ENCODE measurements at regions not wholly inside any gene's neighbourhood (a gene's known extent, or its start where the extent isn't known, plus 50 kb on each side); places are given as distances from the start of the nearest gene placed in this dataset.

DNA sequence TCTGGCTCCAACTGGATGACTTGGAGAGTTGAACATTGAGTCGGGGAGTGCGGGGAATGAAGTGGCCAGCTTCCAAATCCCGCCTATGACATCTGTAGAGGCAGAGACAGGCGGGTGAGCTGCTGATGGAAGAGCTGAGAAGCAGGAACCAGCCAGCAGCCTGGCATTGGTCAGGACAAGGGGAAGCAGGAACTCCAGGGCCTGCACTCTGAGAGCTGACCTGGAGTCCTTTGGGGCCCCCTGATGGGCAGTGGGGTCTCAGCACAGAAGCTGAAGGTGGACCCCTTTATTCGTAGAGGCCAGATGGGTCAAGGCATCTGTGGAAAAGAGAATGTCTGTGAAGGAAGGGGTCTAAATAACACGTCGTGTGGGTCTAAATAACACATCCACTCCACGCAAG, 57.0 kb downstream of the SEC61G start:
- DNase-seq, result no peak

DNA sequence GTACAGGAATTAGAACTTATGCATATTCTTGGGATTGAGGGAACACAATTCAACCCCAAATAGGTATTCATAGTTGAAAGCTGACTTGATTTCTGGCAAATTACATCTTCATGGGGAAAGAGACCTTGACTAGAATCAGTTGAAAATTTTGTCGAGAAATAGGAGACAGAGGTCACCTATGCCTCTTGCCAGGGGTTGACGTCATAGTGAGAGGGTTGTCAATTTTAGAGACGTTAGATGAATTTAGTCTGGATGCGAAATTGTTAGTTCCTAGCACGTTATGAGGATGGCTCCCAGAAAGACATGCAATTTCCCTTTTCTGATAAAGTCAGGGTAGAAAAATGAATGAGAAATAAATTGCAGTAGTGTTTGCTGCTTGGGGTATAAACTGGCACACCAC, 59.3 kb downstream of the SEC61G start:
- DNase-seq, result no peak

DNA sequence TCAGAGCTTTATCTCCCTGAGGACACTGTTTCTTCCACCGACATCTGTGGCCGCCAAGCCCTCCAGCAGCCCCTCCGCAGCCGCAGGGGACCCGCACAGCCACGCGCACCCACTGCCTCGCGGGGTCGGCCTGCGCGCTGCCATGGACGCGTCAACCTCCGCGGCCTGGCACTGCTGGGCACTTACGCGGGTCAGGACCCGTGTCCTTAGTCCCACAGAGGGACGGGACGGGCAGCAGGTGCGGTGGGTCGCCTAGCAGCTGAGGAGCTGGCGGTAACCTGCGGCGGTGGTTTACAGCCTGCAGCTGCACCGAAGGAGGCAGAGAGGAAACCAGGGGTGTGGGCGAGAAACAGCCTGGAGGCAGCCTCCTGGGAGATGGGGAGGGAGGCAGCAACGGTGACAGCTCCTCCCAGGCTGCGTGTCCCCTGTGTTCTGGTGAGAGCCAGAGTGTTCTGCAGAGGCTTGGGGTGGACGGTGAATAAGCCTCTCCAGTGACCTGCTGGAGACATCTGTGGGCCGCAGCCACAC, 61.3 kb downstream of the SEC61G start:
- DNase-seq, result no peak

DNA sequence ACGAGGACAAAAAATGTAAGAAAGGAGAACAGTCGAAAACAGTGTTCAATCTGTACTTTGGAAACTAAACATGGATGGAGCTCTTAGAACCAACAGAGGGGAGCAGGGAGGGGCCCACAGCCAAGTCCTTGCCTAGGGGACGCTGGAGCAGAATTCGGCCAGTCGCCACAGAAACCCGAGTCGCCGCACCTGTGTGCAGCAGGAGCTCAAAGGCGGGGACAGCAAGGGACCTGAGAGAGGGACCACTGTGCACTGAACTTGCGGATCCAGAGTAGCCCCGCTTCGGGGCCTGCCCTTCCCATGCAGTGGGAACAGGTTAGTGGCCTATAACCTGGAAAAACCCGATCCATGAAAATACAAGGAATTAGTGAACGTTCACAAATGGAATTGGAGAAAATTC, 68.1 kb downstream of the SEC61G start:
- no peak for DNase-seq

DNA sequence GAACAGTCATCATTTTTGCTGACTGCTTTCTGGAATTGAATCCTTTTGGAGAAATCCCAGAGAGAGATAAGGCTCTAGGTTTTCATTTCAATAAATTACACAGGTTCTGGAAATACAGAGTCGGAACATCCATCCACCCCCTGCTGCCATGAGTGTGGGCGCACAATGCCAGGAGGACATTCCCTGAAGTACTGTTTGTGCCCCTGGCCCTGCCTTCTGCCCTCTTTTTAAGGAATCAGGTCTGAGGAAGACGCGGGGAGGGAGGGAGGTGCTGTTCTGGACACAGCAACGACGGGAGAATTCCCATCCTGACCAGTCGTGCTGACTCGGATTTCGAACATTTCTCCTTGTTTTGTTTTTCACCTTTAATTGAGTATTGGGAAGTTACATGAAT, 69.0 kb downstream of the SEC61G start:
- DNase-seq, result no peak

DNA sequence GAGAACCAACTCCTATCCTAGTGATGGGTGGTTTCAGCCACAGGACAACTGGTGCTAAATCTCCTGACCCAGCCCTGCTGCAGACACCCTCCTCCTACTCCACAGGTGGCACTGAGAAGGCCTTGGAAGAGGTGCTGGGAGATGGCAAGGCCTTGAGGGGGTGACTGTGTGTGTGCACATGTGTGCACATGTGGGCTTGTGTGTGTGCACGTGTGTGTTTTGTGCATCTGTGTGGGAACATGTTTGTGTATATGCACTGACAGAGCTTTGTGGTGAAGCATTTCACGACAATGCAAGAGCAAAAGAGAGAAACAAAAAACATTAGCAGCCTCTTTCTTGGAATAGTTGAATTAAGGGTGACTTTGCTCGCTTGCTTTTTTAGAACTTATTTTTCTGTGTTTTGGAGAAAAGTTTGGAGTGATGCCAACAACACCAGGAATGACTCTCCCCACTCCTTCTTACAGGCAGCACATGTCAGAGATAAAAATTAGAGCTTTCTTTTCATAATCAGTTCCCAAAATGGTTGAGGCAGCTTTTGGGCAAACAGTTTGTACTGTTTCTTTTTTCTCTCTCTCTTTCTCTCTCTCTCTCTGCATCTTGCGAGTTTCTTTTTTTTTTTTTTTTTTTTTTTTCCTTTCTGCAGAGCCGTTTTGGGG, 69.5 kb downstream of the SEC61G start:
- DNase-seq, result no peak

DNA sequence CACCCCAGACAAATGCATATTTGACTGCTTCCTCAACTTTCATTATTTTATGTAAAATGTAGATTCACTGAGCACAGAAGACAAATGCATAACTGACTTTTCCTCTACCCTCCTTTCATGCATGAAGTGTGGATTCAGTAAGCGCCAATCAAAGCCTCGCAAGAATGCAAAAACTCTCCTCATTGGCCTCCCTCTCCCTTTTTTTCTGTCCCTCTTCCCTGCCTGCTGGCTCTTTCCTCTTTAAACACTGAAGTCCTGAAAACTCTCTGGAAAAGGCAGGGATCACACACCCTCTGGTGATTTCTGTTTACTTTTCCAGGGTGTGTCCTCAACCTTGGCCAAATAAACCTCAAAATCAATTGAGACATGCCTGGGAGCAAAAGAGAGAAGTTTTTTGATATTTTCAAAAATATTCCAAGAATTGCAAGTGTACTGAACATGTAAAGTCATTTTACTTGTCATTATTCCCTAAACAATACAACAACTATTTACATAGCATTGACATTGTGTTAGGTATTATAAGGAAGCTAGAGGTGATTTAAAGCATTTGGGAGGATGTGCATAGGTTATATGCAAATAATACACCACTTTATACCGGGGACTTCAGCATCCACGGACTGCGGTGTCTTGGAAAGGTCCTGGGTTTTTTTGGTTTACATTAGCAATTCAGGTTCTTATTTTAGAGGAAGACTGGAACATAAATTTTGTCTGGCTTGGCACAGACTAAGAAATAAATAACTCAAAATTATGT, 71.4 kb downstream of the SEC61G start:
- no peak for DNase-seq

DNA sequence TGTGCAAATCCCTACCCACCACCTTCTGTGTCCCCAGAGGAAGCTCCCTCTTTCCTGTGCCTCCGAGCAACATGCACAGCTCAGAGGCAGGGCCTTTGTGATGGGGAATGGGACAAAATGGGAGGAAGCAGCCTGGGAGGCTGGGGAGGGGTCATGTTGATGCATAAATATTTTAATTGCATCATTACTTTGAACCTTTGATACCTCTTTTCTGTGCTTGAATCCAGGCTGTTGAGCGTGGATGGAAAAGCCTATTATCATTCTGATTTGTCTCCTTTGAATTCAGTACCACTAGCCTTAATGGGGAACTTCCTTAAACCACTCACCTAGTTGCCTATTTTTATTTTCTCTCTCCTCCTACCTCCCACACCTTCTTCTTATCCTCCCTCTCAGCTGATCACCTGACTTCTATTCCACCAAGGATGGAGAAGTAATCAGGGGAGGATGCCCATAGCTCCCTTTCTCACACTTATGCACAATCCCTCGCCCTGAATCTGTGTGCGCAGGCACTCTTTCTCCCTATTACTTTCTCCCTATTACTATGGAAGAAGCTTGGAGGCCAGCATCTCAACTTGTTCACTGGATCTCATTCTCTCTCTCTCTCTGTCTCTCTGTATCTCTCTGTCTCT, 78.5 kb downstream of the SEC61G start:
- no peak for DNase-seq

DNA sequence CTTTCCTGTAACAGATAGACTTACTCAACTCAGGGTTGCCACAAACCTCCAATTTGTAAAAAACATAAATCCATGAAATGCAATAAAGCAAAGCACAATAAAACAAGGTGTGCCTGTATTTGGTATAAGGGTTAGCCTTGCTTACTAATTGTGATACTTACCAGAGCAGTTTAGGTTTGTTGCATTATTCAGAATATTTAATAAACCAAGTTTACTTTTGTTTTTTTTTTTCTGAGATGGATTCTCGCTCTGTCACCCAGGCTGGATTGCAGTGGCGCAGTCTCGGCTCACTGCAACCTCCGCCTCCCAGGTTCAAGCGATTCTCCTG, 79.6 kb downstream of the SEC61G start:
- no peak for DNase-seq

DNA sequence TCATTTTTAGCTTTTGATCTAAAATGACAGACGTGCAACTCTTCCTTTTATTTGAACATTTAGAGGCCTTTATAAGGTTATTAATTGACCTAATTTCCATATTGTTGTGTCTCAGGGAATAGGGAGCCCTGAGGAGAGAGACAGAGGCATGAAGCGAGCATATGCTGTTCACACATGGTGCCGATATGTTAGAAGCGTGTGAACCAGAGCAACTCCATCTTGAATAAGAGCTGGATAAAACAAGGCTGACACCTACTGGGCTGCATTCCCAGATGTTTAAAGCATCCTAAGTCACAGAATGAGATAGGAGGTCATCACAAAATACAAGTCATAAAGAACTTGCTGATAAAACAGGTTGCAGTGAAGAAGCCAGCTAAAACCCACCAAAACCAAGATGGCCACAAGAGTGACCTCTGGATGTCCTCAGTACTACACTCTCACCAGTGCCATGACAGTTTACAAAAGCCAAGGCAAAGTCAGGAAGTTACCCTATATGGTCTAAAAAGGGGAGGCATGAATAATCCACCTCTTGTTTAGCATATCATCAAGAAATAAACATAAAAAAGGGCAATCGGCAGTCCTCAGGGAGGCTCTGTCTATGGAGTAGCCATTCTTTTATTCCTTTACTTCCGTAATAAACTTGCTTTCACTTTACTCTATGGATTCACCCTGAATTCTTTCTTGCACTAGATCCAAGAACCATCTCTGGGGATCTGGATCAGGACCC, 80.1 kb downstream of the SEC61G start:
- no peak for DNase-seq

DNA sequence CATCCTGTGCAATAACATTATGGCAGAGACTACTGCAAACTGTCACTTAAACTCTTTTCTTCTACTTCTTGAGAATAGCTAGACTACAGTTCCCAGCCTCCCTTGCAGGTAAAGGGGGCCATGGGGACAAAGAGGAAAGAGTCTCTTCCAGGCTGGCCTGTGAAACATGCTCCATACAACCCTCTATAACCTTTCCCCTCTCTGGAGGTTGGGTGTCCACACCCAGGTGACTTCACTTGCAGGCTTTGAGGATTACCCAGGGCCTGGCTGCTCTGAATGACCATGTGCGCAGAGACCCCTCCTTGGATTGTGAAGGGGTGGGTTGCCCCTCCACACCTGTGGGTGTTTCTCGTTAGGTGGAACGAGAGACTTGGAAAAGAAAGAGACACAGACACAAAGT, 84.1 kb downstream of the SEC61G start:
- DNase-seq, result no peak

DNA sequence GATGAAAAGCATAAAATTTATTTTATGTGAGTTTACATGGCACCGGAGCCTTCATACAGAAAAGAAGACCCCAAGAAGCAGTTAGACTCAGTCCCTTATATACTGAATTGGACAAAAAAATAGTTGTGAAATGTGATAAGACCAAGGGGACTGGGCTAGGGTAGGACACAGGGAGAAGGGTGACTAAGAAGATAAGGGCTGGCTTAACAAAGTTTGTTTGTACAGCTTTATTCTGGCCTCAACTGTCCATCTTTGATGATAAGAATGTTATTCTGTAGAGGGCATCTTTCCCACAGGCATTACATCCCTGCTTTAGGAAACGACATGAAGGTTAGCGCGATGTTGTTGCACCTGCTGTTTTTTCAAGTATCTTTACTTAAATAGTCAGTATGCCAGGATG, 86.5 kb downstream of the SEC61G start:
- no peak for DNase-seq

DNA sequence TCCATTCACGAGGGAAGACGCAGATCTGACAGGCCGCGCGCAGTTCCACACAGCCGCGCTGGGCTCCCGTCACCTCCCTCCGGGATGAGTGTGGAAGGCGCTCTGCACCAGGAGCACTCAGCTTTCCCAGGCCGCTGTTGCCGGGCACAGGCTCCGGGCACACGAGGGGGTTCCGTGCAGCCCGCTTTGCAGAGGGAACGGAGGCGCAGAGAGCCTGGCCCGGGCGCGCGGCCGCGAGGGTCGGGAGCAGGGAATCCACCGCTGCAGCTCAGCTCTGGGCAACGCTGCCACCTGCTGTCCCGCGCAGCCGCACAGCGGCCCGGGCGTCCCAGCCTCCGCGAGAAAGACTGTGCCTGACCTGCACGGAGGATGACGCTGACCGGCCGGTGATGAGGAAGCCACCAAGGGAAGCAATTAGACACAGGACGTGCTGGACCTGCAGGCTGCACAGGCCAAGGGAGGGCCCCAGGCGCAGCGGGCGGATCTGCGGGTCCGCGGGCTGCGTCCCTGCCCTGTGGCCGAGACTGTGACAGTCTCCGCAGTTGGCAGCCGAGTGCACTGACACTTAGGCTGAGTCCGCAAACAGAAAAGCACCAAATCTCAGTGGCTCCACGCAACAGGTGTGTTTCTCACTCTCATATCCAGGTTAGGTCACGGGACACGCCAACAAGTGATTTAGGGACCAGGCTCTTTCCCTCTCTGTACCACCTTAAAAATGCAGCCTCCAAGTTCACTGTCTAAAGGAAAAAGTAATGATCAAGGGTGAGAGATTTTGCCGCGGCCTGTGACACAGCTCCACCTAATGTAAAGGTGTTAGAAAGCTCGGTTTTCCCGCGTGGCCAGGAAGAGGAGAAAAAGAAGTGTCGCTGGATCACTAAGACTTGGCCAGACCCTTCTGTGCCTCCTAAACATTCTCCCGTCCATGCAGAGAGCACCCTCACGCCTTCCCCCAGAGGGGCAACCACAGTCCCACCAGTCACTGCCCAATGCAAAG, 94.5 kb downstream of the SEC61G start:
- DNase-seq, result peak; percentile 0

DNA sequence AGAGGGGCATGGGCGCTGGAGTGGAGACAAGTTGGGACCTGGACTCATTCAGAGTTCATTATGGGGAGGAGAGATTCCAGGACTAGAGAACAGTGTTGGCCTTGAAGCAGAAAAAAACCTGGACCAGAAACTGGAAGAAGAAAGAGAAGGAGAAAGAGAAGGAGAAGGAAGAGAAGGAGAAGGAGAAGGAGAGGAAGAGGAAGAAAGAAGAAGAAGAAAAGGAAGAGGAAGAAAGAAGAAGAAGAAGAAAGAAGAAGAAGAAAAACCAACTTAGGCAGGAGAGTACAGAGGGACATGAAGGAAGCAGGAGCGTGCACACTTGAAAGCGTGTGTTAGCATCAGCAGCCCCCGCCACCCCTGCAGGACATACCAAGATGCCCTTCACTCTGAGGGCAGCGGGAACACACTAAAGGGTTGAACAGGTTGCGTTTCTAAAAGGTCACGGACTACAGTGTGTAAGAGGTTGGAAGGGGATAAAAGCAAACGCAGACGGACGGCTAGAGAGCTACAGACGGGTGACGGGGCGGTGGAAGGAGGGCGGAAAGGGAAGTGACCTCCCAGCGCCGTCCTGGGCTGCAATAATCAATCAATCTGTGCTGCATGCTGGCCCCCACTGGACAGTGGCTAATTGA, 95.3 kb downstream of the SEC61G start:
- no peak for DNase-seq

DNA sequence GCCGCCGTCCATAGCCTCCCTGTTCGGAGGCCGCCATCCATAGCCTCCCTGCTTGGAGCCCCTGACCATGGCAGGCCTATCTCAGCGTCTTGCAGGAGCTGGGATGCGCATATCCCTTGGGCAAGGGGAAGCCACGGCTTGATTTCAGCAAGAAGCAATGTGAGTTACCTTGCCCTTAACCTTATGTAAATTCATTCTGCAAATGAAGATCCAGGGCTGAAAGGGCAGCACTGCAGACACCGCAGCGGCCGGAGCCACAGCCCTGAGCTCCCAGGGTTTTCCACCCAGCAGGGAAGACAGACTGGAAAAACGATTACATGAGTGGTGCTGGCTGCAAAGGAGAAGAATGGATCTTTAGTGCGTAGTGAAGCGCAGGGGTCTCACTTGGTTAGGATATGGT, 95.8 kb downstream of the SEC61G start:
- no peak for DNase-seq

DNA sequence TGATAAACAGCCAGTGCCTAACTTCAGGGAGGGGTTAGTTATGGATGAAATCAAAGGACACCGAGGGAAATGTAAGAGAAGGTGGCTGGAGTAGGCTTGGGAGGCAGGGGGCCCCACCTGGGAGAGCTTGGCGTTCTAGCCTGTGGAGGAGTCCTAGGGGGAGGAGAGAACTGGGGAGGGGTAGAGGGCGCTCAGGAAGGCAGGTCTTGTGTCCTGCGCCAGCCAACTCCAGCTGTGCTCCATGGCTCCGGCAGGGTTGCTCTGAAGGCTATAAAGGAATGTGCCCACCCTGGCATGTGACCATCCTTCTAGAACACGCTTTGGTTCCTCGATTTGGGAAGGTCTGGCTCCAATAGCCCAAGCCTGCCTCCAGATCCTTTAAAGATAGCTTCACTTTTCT, 96.3 kb downstream of the SEC61G start:
- no peak for DNase-seq

DNA sequence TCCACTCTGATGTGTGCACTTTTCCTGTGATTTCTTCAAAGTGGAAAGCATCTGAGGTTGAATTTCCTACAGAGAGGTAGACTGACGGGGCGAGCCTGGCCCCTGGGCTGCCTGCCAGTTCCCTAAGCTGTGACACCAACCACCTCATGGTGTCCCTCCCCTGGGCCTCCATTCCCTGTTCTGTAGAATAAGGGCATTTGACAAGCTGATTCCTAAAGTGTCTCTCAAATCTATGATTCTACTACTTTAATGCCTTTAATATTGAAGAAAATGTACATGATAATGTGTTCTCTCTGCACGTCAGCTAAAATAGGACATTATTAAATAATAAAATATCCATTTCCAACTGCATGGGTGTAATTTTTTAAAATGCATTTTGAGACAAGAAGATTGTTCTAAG, 105.1 kb downstream of the SEC61G start:
- no peak for DNase-seq

DNA sequence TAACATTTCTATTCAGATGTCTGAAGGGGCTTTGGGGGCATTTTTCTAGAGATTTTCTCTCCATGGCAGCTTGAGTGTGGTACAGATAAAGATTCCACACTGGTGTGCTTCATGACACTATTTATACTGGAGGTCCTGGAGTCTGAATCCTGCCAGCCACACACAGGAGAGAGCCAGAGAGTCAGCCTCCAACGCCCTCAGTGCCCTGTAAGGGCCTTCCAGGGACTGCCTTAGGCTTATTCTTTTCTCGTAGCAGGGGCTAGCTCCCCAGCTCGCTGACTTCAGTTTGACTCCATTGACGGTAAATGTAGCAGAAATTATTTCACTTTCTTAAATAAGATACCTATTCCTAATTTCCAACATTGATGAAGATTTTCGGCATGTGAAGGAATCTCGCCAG, 100.9 kb downstream of the VSTM2A start:
- DNase-seq, result no peak

DNA sequence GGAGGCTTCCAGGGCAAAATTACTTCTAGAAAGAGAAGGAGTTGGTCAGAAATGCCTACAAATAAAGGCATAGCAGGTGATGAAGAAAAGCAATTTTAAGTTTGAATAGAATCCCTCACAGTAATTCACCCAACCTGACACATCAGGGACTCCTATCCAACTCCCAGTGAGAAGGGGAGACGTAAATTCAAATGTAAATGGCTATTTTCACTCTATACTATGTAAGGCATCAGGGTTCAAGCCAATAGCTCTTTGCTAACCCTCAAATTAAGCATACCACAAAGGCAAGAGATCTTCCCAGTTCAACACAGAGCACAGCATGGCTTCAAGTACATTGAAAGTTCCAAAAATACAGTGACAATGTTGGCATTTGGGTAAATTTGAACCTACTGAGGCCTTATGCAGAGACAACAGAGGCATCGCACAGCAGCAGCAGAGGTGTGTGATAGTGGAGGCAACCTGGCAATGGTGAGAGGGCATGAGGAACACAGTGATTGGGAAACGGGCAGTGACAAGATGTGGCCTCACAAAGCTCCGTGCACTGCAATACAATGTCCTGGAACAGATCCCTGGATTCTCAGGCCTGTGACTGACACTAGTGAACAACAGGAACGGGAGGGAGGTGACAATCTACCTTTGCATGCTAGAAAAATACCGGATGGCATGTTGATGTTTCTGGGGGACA, 95.7 kb downstream of the VSTM2A start:
- DNase-seq, result no peak

DNA sequence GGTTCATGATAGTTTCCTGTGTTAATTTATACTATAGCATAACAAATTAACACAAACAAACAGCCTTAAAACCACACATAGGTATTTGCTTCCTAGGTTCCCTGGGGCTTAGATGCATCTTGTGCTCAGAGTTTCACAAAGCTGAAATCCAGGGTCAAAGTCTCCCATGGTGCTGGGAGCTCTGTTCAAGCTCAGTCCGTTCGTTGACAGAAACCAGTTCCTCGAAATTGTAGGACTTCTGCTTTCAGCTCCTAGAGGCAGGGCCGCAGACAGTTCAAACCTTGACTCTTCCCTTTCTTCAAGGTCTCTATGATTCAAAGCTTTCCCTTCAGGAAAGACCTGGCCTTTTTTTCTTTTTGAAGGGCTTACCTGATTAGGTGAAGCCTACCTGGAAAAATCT, 90.5 kb downstream of the VSTM2A start:
- no peak for DNase-seq

DNA sequence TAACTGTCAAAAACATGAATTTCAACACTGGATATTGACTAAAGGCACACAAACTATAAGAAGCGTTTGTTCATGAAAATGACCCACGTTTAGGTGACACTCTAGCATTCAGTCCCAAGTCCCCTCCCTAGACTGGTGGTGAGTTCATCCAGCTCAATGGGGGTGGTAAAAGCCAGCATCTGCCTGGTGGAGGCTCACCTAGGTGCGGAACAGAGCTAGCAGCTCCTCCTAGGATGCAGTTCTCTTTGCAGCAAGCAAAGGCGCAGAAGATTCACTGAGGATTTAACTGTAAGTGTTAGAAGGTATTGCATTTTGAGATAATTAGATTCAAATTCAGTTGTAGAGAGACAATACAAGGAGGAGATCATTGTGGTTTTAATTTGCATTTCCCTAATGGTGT, 87.6 kb downstream of the VSTM2A start:
- DNase-seq, result no peak
